Occipital lobe (tissue), 1 donor: ENCODE measurements at regions not wholly inside any gene's neighbourhood (a gene's known extent, or its start where the extent isn't known, plus 50 kb on each side); places are given as distances from the start of the nearest gene placed in this dataset.
"Not testable (repeated sequence)": the region's sequence is repeated elsewhere in the genome, so short reads cannot be mapped to it uniquely, and the experiment has no call there.

Source experiments
- DNase-seq: peaks from one replicate; lab custom pipeline; 2025; lab: John Stamatoyannopoulos, UW

- no peak for DNase-seq
These were observed 956.3 kb upstream of the SLC39A10 start for GRCh38 chr2:194700726-194701125.

GRCh38 chr2:194700116-194700515 is 956.9 kb upstream of the SLC39A10 start:
- no peak for DNase-seq

- DNase-seq: no peak
These were observed 959.0 kb upstream of the SLC39A10 start for GRCh38 chr2:194698012-194698411.

GRCh38 chr2:194697439-194697838 is 959.6 kb upstream of the SLC39A10 start:
- no peak for DNase-seq

GRCh38 chr2:194696690-194697089 is 960.3 kb upstream of the SLC39A10 start:
- DNase-seq: no peak

- DNase-seq: no peak
These were observed 970.5 kb upstream of the SLC39A10 start for GRCh38 chr2:194686569-194686968.

GRCh38 chr2:194674043-194674442 is 983.0 kb upstream of the SLC39A10 start:
- no peak for DNase-seq

GRCh38 chr2:194672994-194673393 is 984.0 kb upstream of the SLC39A10 start:
- DNase-seq: no peak

- no peak for DNase-seq
These were observed 995.6 kb upstream of the SLC39A10 start for GRCh38 chr2:194661431-194661830.

GRCh38 chr2:194639057-194639456 is 1018.0 kb upstream of the SLC39A10 start:
- DNase-seq: not testable (repeated sequence)

GRCh38 chr2:194621945-194622344 is 1035.1 kb upstream of the SLC39A10 start:
- DNase-seq: no peak

GRCh38 chr2:194619366-194619765 is 1037.7 kb upstream of the SLC39A10 start:
- DNase-seq: no peak

GRCh38 chr2:194618432-194618831 is 1038.6 kb upstream of the SLC39A10 start:
- no peak for DNase-seq

GRCh38 chr2:194616334-194616733 is 1040.7 kb upstream of the SLC39A10 start:
- DNase-seq: no peak

GRCh38 chr2:194610297-194610696 is 1046.7 kb upstream of the SLC39A10 start:
- no peak for DNase-seq

GRCh38 chr2:194603429-194603828 is 1053.6 kb upstream of the SLC39A10 start:
- DNase-seq: no peak

GRCh38 chr2:194602750-194603149 is 1054.3 kb upstream of the SLC39A10 start:
- DNase-seq: no peak

- no peak for DNase-seq
These were observed 1065.8 kb upstream of the SLC39A10 start for GRCh38 chr2:194591192-194591591.

GRCh38 chr2:194587739-194588270 is 1069.2 kb upstream of the SLC39A10 start:
- no peak for DNase-seq

GRCh38 chr2:194567661-194568017 is 1089.4 kb upstream of the SLC39A10 start:
- DNase-seq: no peak

GRCh38 chr2:194566907-194567660 is 1089.9 kb upstream of the SLC39A10 start:
- DNase-seq: no peak

GRCh38 chr2:194564422-194564821 is 1092.6 kb upstream of the SLC39A10 start:
- DNase-seq: no peak

GRCh38 chr2:194562329-194562728 is 1094.7 kb upstream of the SLC39A10 start:
- DNase-seq: no peak

GRCh38 chr2:194559964-194560363 is 1097.1 kb upstream of the SLC39A10 start:
- DNase-seq: no peak
